ENCODE measurements at regions not wholly inside any gene's neighbourhood (a gene's known extent, or its start where the extent isn't known, plus 50 kb on each side); places are given as distances from the start of the nearest gene placed in this dataset.

DNA sequence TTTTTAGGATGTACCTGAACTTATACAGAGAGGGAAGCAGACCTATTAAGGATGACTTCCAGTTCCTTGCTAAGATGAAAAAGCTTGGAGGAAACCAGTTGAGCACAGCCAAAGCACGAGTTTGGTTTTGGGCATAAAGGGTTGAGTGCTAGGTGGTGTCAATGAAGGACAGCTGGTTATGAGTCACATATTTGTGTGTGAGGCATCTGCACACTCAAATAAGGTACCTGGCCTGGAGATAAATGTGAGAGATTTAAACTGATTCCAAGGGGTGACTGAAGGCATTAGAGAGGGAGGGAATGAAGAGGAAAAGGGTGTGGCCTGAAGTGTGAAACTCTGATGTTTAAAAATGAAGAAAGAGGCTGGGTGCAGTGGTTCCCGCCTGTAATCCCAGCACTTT, 486.7 kb downstream of the DIPK2A start:
- H3K4me3 Mint-ChIP-seq: no peak overlapping the region
- H3K27ac Mint-ChIP-seq: no peak overlapping the region
- H3K9me3 Mint-ChIP-seq: no peaks in the 10 kb centered on the region
- intact Hi-C loops (cut with micrococcal nuclease): no loop called here
- POLR2A ChIA-PET: no interaction called here
- no peaks in the 10 kb centered on the region for H3K36me3 Mint-ChIP-seq (ENCODE audit: low read depth)
- CTCF ChIA-PET: no interaction called here
- no peak for TF ChIP-seq CTCF (IDR thresholded peaks at IDR 0.05)
- no peaks in the 10 kb centered on the region for H3K4me1 Mint-ChIP-seq
- no peak for DNase-seq
- no peaks in the 10 kb centered on the region for H3K27me3 Mint-ChIP-seq
- no peak for ATAC-seq (ENCODE audit: low read depth)

DNA sequence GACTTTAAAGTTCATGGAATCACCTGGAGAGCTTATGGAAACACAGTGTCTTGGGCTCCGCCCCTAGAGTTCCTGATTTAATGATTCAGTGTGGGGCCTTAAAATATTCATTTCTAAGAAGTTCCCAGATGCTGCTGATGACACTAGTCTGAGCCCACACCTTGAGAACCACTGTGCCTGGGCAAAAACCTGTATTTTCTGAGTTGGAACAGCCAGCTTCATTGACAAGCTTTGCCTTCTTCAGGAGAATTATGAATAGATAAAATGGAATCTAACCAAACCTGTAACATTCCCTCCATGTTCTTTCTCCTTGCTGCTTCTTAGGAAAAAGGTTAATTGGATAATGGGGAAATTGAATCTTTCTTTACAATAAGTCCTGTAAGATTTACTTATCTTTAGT, 490.7 kb downstream of the DIPK2A start:
- ChIA-PET CTCF (no interaction called here), POLR2A (no interaction called here)
- Mint-ChIP-seq H3K4me1 (no peaks in the 10 kb centered on the region), H3K27me3 (no peaks in the 10 kb centered on the region), H3K4me3 (no peak overlapping the region), H3K36me3 (ENCODE audit: low read depth) (no peaks in the 10 kb centered on the region), H3K9me3 (no peaks in the 10 kb centered on the region), H3K27ac (no peak overlapping the region)
- ATAC-seq (ENCODE audit: low read depth): no peak
- TF ChIP-seq CTCF (IDR thresholded peaks at IDR 0.05): no peak
- DNase-seq: no peak
- intact Hi-C loops (cut with micrococcal nuclease): no loop called here

GRCh38 chr3:144463911-144464310, 492.3 kb downstream of the DIPK2A start:
- no peak for ATAC-seq (ENCODE audit: low read depth)
- no peaks in the 10 kb centered on the region for H3K9me3 Mint-ChIP-seq
- no peak for TF ChIP-seq CTCF (IDR thresholded peaks at IDR 0.05)
- no peak overlapping the region for H3K27ac Mint-ChIP-seq
- H3K36me3 Mint-ChIP-seq (ENCODE audit: low read depth): no peaks in the 10 kb centered on the region
- no peaks in the 10 kb centered on the region for H3K4me1 Mint-ChIP-seq
- POLR2A ChIA-PET: no interaction called here
- CTCF ChIA-PET: no interaction called here
- intact Hi-C loops (cut with micrococcal nuclease): no loop called here
- H3K27me3 Mint-ChIP-seq: no peaks in the 10 kb centered on the region
- DNase-seq: no peak
- no peak overlapping the region for H3K4me3 Mint-ChIP-seq

GRCh38 chr3:144466114-144466513, 494.5 kb downstream of the DIPK2A start:
- Mint-ChIP-seq H3K9me3 (no peaks in the 10 kb centered on the region), H3K4me1 (no peaks in the 10 kb centered on the region), H3K36me3 (ENCODE audit: low read depth) (no peaks in the 10 kb centered on the region), H3K27me3 (no peaks in the 10 kb centered on the region), H3K4me3 (no peak overlapping the region), H3K27ac (no peak overlapping the region)
- ATAC-seq (ENCODE audit: low read depth): no peak
- DNase-seq: no peak
- intact Hi-C loops (cut with micrococcal nuclease): no loop called here
- POLR2A ChIA-PET: no interaction called here
- TF ChIP-seq CTCF (IDR thresholded peaks at IDR 0.05): no peak
- CTCF ChIA-PET: no interaction called here

- no peak for ATAC-seq (ENCODE audit: low read depth)
- intact Hi-C loops (cut with micrococcal nuclease): no loop called here
Measured at GRCh38 chr3:144466540-144466939, 494.9 kb downstream of the DIPK2A start.

More at GRCh38 chr3:144466540-144466939, 494.9 kb downstream of the DIPK2A start:
- no peak overlapping the region for H3K27ac Mint-ChIP-seq
- TF ChIP-seq CTCF (IDR thresholded peaks at IDR 0.05): no peak
- no peaks in the 10 kb centered on the region for H3K36me3 Mint-ChIP-seq (ENCODE audit: low read depth)
- H3K4me1 Mint-ChIP-seq: no peaks in the 10 kb centered on the region
- H3K27me3 Mint-ChIP-seq: no peaks in the 10 kb centered on the region
- H3K9me3 Mint-ChIP-seq: no peaks in the 10 kb centered on the region
- ChIA-PET CTCF (no interaction called here), POLR2A (no interaction called here)
- H3K4me3 Mint-ChIP-seq: no peak overlapping the region
- DNase-seq: no peak

All from activated B cell treated with CpG ODN at 0.5 μM for 24 hours (primary cell).